HepG2 (cell line): ENCODE measurements at regions not wholly inside any gene's neighbourhood (a gene's known extent, or its start where the extent isn't known, plus 50 kb on each side); places are given as distances from the start of the nearest gene placed in this dataset.

Experiments used
- JUND ChIP-seq: sonication (generic); formaldehyde crosslinking; IDR thresholded peaks from 2 replicates; pipeline ENCODE4 v1.8.0; 2022; ENCODE audit warnings: mild to moderate bottlenecking, missing genetic modification reagents
- KMT2A ChIP-seq: sonication (generic); formaldehyde crosslinking; IDR thresholded peaks from 2 replicates; pipeline ENCODE4 v1.4.0; 2020; ENCODE audit warnings: missing genetic modification reagents
- MEF2D ChIP-seq: sonication (generic); formaldehyde crosslinking; IDR thresholded peaks from 2 replicates; pipeline ENCODE4 v1.5.1; 2020; ENCODE audit warnings: mild to moderate bottlenecking, missing genetic modification reagents
- RAD21 ChIP-seq: fragments of 450-650 bp; formaldehyde crosslinking; IDR thresholded peaks from 2 replicates; pipeline ENCODE4 v1.5.0; 2020; ENCODE audit warnings: mild to moderate bottlenecking
- SMC3 ChIP-seq: IDR thresholded peaks from 2 replicates; pipeline ENCODE4 v1.6.1; 2011; ENCODE audit warnings: low read length, improper control_type of control experiment
- TBP ChIP-seq: sonication (generic); formaldehyde crosslinking; IDR thresholded peaks from 2 replicates; pipeline ENCODE4 v1.5.0; 2020; ENCODE audit warnings: missing genetic modification reagents
- TF ChIP-seq, protein P1 (sequence below): sonication (generic); formaldehyde crosslinking; IDR thresholded peaks from 2 replicates; pipeline ENCODE4 v1.4.0; 2020; ENCODE audit warnings: missing genetic modification reagents; ENCODE audit errors: not compliant biosample characterization
- TF ChIP-seq, protein P2 (sequence below): sonication (generic); formaldehyde crosslinking; IDR thresholded peaks from 2 replicates; pipeline ENCODE4 v1.8.1; 2023; ENCODE audit warnings: missing genetic modification reagents, mild to moderate bottlenecking, borderline replicate concordance
- TF ChIP-seq, protein P3 (sequence below): IDR thresholded peaks from 2 replicates; pipeline ENCODE4 v1.6.1; 2016; ENCODE audit warnings: missing biosample characterization, missing genetic modification reagents, low read depth
- TF ChIP-seq, protein P4 (sequence below): sonication (generic); formaldehyde crosslinking; IDR thresholded peaks from 2 replicates; pipeline ENCODE4 v1.5.0; 2020; ENCODE audit warnings: mild to moderate bottlenecking, missing genetic modification reagents, moderate library complexity
- TF ChIP-seq, protein P5 (sequence below): sonication (generic); formaldehyde crosslinking; IDR thresholded peaks from 2 replicates; pipeline ENCODE4 v1.5.1; 2020; ENCODE audit warnings: missing genetic modification reagents, mild to moderate bottlenecking, borderline replicate concordance
- TF ChIP-seq, protein P6 (sequence below), 2 experiments: sonication (generic) in 1 of 2; formaldehyde crosslinking in 1 of 2; IDR thresholded peaks; 2 replicates each; pipeline versions ENCODE4 v1.5.1 to v1.6.1; 2011 to 2020; ENCODE audit warnings: borderline replicate concordance in 1 of 2, low read depth in 1 of 2, low read length in 1 of 2, mild to moderate bottlenecking in 1 of 2, missing genetic modification reagents in 1 of 2, moderate library complexity in 1 of 2

DNA sequence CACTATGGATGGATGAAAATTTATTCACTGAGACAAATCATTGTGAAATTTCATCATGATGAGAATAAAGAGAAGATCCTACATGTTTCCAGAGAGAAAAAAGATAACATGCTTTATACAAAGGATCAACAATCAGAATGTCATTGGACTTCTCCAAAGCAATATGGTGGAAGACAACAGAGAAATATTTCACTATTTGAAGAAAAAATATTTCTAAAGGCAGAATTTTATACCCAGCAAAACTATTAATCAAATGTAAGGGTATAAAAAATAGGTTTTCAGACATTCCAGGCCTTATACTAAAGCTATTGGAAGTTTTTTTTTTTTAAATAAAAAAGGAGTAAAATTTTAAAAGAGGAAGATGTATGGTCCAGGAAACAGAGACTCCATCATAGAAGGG is 100.6 kb upstream of the OLIG2 start:
- no peak for TF ChIP-seq SMC3
- TF ChIP-seq, protein P1, sequence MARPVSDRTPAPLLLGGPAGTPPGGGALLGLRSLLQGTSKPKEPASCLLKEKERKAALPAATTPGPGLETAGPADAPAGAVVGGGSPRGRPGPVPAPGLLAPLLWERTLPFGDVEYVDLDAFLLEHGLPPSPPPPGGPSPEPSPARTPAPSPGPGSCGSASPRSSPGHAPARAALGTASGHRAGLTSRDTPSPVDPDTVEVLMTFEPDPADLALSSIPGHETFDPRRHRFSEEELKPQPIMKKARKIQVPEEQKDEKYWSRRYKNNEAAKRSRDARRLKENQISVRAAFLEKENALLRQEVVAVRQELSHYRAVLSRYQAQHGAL (CRISPR knock-in tag), result no peak
- TF ChIP-seq, protein P2, sequence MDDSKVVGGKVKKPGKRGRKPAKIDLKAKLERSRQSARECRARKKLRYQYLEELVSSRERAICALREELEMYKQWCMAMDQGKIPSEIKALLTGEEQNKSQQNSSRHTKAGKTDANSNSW, result no peak
- TF ChIP-seq MEF2D (CRISPR knock-in tag), result no peak
- no peak for TF ChIP-seq TBP (CRISPR knock-in tag)
- TF ChIP-seq, protein P3, sequence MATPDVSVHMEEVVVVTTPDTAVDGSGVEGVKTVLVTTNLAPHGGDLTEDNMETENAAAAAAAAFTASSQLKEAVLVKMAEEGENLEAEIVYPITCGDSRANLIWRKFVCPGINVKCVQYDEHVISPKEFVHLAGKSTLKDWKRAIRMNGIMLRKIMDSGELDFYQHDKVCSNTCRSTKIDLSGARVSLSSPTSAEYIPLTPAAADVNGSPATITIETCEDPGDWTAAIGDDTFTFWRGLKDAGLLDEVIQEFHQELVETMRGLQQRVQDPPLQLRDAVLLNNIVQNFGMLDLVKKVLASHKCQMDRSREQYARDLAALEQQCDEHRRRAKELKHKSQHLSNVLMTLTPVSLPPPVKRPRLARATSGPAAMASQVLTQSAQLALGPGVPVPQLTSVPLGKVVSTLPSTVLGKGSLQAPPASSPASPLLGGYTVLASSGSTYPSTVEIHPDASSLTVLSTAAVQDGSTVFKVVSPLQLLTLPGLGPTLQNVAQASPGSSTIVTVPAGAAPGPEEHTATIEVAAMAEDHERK (CRISPR knock-in tag), result no peak
- TF ChIP-seq, protein P4, sequence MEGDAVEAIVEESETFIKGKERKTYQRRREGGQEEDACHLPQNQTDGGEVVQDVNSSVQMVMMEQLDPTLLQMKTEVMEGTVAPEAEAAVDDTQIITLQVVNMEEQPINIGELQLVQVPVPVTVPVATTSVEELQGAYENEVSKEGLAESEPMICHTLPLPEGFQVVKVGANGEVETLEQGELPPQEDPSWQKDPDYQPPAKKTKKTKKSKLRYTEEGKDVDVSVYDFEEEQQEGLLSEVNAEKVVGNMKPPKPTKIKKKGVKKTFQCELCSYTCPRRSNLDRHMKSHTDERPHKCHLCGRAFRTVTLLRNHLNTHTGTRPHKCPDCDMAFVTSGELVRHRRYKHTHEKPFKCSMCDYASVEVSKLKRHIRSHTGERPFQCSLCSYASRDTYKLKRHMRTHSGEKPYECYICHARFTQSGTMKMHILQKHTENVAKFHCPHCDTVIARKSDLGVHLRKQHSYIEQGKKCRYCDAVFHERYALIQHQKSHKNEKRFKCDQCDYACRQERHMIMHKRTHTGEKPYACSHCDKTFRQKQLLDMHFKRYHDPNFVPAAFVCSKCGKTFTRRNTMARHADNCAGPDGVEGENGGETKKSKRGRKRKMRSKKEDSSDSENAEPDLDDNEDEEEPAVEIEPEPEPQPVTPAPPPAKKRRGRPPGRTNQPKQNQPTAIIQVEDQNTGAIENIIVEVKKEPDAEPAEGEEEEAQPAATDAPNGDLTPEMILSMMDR (CRISPR knock-in tag), result no peak
- TF ChIP-seq, protein P5, sequence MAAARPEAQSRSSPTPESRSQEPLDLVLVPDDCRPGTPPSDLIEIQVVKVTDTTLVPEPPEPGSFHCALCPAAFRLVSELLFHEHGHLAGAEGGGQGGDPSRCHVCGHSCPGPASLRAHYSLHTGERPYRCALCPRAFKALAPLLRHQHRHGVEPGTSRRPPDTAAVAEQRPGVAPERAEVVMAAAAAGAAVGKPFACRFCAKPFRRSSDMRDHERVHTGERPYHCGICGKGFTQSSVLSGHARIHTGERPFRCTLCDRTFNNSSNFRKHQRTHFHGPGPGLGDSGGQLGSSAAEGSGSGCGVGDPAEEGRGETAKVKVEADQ, result no peak
- TF ChIP-seq, protein P6, sequence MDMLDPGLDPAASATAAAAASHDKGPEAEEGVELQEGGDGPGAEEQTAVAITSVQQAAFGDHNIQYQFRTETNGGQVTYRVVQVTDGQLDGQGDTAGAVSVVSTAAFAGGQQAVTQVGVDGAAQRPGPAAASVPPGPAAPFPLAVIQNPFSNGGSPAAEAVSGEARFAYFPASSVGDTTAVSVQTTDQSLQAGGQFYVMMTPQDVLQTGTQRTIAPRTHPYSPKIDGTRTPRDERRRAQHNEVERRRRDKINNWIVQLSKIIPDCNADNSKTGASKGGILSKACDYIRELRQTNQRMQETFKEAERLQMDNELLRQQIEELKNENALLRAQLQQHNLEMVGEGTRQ (IDR thresholded peaks at IDR 0.05; ENCODE audit: low read depth, low read length), result no peak
- TF ChIP-seq, protein P6 (CRISPR knock-in tag; IDR thresholded peaks at IDR 0.05; ENCODE audit: borderline replicate concordance), result no peak
- TF ChIP-seq KMT2A (CRISPR knock-in tag), result no peak
- TF ChIP-seq JUND (CRISPR knock-in tag), result no peak
- no peak for TF ChIP-seq RAD21 (CRISPR knock-in tag)
